GM20000 (cell line): ENCODE measurements at regions not wholly inside any gene's neighbourhood (a gene's known extent, or its start where the extent isn't known, plus 50 kb on each side); places are given as distances from the start of the nearest gene placed in this dataset.

Experiments used
- DNase-seq: peaks from one replicate; pipeline ENCODE4 v3.0.0; 2012; ENCODE audit warnings: low spot score
- CTCF ChIP-seq: IDR thresholded peaks from 2 replicates; pipeline ENCODE4 v1.5.1; 2012; ENCODE audit warnings: mild to moderate bottlenecking, control low read depth; ENCODE audit errors: extremely low read depth, missing control alignments

- TF ChIP-seq CTCF: no peak
- DNase-seq: no peak
These were observed 362.3 kb downstream of the NR2F2 start for GRCh38 chr15:96692826-96693225.

- no peak for DNase-seq
- no peak for TF ChIP-seq CTCF
These were observed 363.0 kb downstream of the NR2F2 start for GRCh38 chr15:96693515-96693914.

- DNase-seq: no peak
- no peak for TF ChIP-seq CTCF
These were observed 363.6 kb downstream of the NR2F2 start for GRCh38 chr15:96693990-96694517.

GRCh38 chr15:96695426-96695825 lies 364.9 kb downstream of the NR2F2 start:
- no peak for DNase-seq
- no peak for TF ChIP-seq CTCF

- DNase-seq: no peak
- no peak for TF ChIP-seq CTCF
These were observed 369.4 kb downstream of the NR2F2 start for GRCh38 chr15:96699871-96700401.

- TF ChIP-seq CTCF: no peak
- DNase-seq: no peak
These were observed 370.1 kb downstream of the NR2F2 start for GRCh38 chr15:96700555-96700954.

- no peak for TF ChIP-seq CTCF
- DNase-seq: no peak
These were observed 370.9 kb downstream of the NR2F2 start for GRCh38 chr15:96701443-96701842.
